Ishikawa (cell line): ENCODE measurements at regions not wholly inside any gene's neighbourhood (a gene's known extent, or its start where the extent isn't known, plus 50 kb on each side); places are given as distances from the start of the nearest gene placed in this dataset.
A peak's percentile ranks its signal among the peaks of the same experiment; 100 is the strongest.

Experiments
- CEBPB ChIP-seq: IDR thresholded peaks from 2 replicates; pipeline ENCODE4 v1.6.1; 2012
- CREB1 ChIP-seq: IDR thresholded peaks from 2 replicates; pipeline ENCODE4 v1.6.1; 2012; ENCODE audit warnings: low read depth
- EGR1 ChIP-seq: IDR thresholded peaks from 2 replicates; pipeline ENCODE4 v1.6.1; 2012
- EP300 ChIP-seq: IDR thresholded peaks from 2 replicates; pipeline ENCODE4 v1.6.1; 2012; ENCODE audit warnings: borderline replicate concordance
- FOXM1 ChIP-seq: IDR thresholded peaks from 2 replicates; pipeline ENCODE4 v1.6.1; 2012; ENCODE audit warnings: low read depth, borderline replicate concordance
- MAX ChIP-seq: IDR thresholded peaks from 2 replicates; pipeline ENCODE4 v1.6.1; 2012
- NFIC ChIP-seq: IDR thresholded peaks from 2 replicates; pipeline ENCODE4 v1.6.1; 2012
- RAD21 ChIP-seq: IDR thresholded peaks from 2 replicates; pipeline ENCODE4 v1.6.1; 2012; ENCODE audit warnings: low read depth
- REST ChIP-seq: IDR thresholded peaks from 2 replicates; pipeline ENCODE4 v1.6.1; 2012; ENCODE audit warnings: low read depth, mild to moderate bottlenecking
- TAF1 ChIP-seq: IDR thresholded peaks from 2 replicates; pipeline ENCODE4 v1.6.1; 2012; ENCODE audit warnings: low read depth, mild to moderate bottlenecking
- TCF12 ChIP-seq: IDR thresholded peaks from 2 replicates; pipeline ENCODE4 v1.6.1; 2012; ENCODE audit warnings: low read depth
- TEAD4 ChIP-seq: IDR thresholded peaks from 2 replicates; pipeline ENCODE4 v1.6.1; 2012
- USF1 ChIP-seq: IDR thresholded peaks from 2 replicates; pipeline ENCODE4 v1.6.1; 2012
- YY1 ChIP-seq: IDR thresholded peaks from 2 replicates; pipeline ENCODE4 v1.6.1; 2012; ENCODE audit warnings: low read depth
- ZBTB7A ChIP-seq: IDR thresholded peaks from 2 replicates; pipeline ENCODE4 v1.6.1; 2012; ENCODE audit warnings: low read depth

GRCh38 chr4:155039162-155039561 is 169.3 kb upstream of the NPY2R start:
- no peak for TF ChIP-seq ZBTB7A
- no peak for TF ChIP-seq TAF1
- no peak for TF ChIP-seq TEAD4
- no peak for TF ChIP-seq EGR1
- no peak for TF ChIP-seq CEBPB

GRCh38 chr4:155040031-155040430 is 168.4 kb upstream of the NPY2R start:
- no peak for TF ChIP-seq EP300
- no peak for TF ChIP-seq TEAD4
- no peak for TF ChIP-seq CREB1
- TF ChIP-seq FOXM1 = no peak
- TF ChIP-seq RAD21 = no peak
- no peak for TF ChIP-seq TCF12
- TF ChIP-seq EGR1 = no peak
- no peak for TF ChIP-seq ZBTB7A
- TF ChIP-seq MAX = no peak
- no peak for TF ChIP-seq YY1
- no peak for TF ChIP-seq USF1
- no peak for TF ChIP-seq NFIC

- TF ChIP-seq USF1 (no peak), TCF12 (no peak), TAF1 (no peak), RAD21 (no peak), ZBTB7A (no peak), EP300 (no peak), CEBPB (no peak), NFIC (no peak), FOXM1 (no peak)
These were observed 166.4 kb upstream of the NPY2R start for GRCh38 chr4:155042014-155042413.

GRCh38 chr4:155047755-155048154 is 160.7 kb upstream of the NPY2R start:
- TF ChIP-seq FOXM1 (no peak), TAF1 (no peak), YY1 (no peak), NFIC (peak; percentile 48; the same call in 1 of the 2 replicates), CREB1 (no peak), TEAD4 (no peak), EGR1 (no peak)

- TF ChIP-seq CEBPB (no peak), ZBTB7A (no peak), EP300 (no peak), USF1 (no peak), REST (no peak), MAX (no peak), TEAD4 (no peak), TAF1 (no peak), TCF12 (no peak), FOXM1 (no peak), YY1 (no peak), RAD21 (no peak), CREB1 (no peak), NFIC (no peak), EGR1 (no peak)
These were observed 148.0 kb upstream of the NPY2R start for GRCh38 chr4:155060419-155060818.

GRCh38 chr4:155060873-155061272 is 147.6 kb upstream of the NPY2R start:
- TF ChIP-seq EGR1 (no peak), RAD21 (no peak), NFIC (no peak), REST (no peak), TAF1 (no peak), YY1 (no peak), CREB1 (no peak), CEBPB (no peak), ZBTB7A (no peak), FOXM1 (no peak), MAX (no peak), USF1 (no peak)
